Heart left ventricle (tissue), 13 donors: ENCODE measurements at regions not wholly inside any gene's neighbourhood (a gene's known extent, or its start where the extent isn't known, plus 50 kb on each side); places are given as distances from the start of the nearest gene placed in this dataset.

Experiments used
- CTCF ChIP-seq, 12 donors: fragments of 200-600 bp; sonication (generic) in 4 of 12; IDR thresholded peaks; one replicate each; pipeline versions ENCODE4 v1.5.0 to v1.8.0; 2018 to 2022; ENCODE audit warnings: antibody characterized with exemption in 12 of 12, mild to moderate bottlenecking in 5 of 12
- POLR2A ChIP-seq, 2 donors: fragments of 450-650 bp; IDR thresholded peaks; one replicate each; pipeline ENCODE4 v1.6.1; 2017; ENCODE audit warnings: antibody characterized with exemption in 2 of 2, mild to moderate bottlenecking in 2 of 2, moderate library complexity in 2 of 2
- donor health status: ischemic (EF 13 %, LVEDD 7.1; RV severe dilation, severe dysfunction).
- donor health status: DM: no; HTN: yes; CAD: no.
- donor health status: DM: no; HTN: no; CAD: no.
- donor health status: ischemic (EF 25% LVEDD 6.9; RV normal size, moderate dysfunction).
- donor health status: ischemic (EF 25% LVEDD 5.7; RV mildly dilated, moderate dysfunction).
- donor health status: ischemic (EF 35%, LVEDD 5.7; RV mildly dilated, moderate dysfunction).
- donor health status: nonischemic (EF 11% LVEDD 7.7; RV severe dilation, severe dysfunction).
- donor health status: DM: yes; HTN: yes; CAD: no.
- donor health status: PGD.
- donor health status: ischemic (EF 29% LVEDD 5.4; RV normal size, mild dysfunction).
- donor health status: nonischemic (EF 23%, LVEDD 6.1; RV moderate dilation, normal function).

- TF ChIP-seq POLR2A (IDR thresholded peaks at IDR 0.05) (no peak), CTCF (IDR thresholded peaks at IDR 0.05) (no peak)
These were observed 1068.3 kb downstream of the HACE1 start for GRCh38 chr6:103791458-103791857.
